ENCODE measurements at regions not wholly inside any gene's neighbourhood (a gene's known extent, or its start where the extent isn't known, plus 50 kb on each side); places are given as distances from the start of the nearest gene placed in this dataset.

DNA sequence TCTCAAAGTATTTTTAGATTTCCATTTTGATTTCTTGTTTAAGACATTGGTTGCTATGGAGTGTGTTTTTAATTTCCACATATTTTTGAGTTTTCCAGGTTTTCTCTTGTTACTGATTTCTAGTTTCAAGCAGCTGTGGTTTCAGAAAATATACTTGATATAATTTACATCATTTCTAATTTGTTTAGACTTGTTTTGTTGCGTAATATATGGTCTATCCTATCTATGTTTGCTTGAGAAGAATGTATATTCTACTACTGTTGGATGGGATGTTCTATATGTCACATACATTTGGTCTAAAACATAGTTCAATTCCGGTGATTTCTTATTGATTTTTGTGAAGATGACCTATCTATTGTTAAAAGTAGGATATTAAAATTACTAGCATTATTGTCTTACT, 170.5 kb upstream of the EMCN start:
- TF ChIP-seq POLR2A (IDR thresholded peaks at IDR 0.05; ENCODE audit: low read depth, low read length) (no peak), POLR2AphosphoS5 (IDR thresholded peaks at IDR 0.05; ENCODE audit: low read depth, low read length) (no peak), TAF1 (IDR thresholded peaks at IDR 0.05; ENCODE audit: borderline replicate concordance, low read depth, low read length) (no peak)

All from GM12892 (cell line).